ENCODE measurements at regions not wholly inside any gene's neighbourhood (a gene's known extent, or its start where the extent isn't known, plus 50 kb on each side); places are given as distances from the start of the nearest gene placed in this dataset.

DNA sequence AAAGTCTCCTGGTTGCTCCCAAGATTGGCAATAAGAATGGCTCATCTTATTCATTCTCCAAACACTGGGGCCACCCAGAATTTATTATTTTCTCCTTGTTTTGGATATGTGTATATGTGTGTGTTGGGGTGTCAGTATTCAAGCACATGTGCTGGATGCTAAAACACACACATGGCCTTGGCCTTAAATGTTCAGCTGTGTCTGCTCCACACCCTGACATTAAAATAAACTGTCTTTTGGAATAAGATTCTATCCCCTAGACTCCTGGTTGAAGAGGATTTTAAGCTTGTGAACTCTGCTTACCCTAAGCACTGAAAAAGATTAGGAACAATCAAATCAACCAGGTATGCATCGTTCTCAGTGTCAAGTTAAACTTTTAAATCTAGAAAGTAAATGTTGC, 382.9 kb upstream of the MCTP2 start:
- Histone ChIP-seq H4K20me1 (ENCODE audit: insufficient read depth, poor library complexity, severe bottlenecking) (no peaks in the 10 kb centered on the region), H3K36me3 (replicated peaks; ENCODE audit: insufficient read depth, low read depth) (no peaks in the 10 kb centered on the region), H3K4me2 (no peak overlapping the region), H3K9me2 (replicated peaks; ENCODE audit: insufficient read depth) (no peaks in the 10 kb centered on the region), H3K4me3 (no peak overlapping the region), H3K27ac (no peak overlapping the region), H3K9me3 (ENCODE audit: low read depth) (no peaks in the 10 kb centered on the region), H3K4me1 (ENCODE audit: insufficient read depth) (no peaks in the 10 kb centered on the region), H2AFZ (no peak overlapping the region), H3K79me2 (no peaks in the 10 kb centered on the region), H3K27me3 (no peaks in the 10 kb centered on the region)
- TF ChIP-seq, protein P1, sequence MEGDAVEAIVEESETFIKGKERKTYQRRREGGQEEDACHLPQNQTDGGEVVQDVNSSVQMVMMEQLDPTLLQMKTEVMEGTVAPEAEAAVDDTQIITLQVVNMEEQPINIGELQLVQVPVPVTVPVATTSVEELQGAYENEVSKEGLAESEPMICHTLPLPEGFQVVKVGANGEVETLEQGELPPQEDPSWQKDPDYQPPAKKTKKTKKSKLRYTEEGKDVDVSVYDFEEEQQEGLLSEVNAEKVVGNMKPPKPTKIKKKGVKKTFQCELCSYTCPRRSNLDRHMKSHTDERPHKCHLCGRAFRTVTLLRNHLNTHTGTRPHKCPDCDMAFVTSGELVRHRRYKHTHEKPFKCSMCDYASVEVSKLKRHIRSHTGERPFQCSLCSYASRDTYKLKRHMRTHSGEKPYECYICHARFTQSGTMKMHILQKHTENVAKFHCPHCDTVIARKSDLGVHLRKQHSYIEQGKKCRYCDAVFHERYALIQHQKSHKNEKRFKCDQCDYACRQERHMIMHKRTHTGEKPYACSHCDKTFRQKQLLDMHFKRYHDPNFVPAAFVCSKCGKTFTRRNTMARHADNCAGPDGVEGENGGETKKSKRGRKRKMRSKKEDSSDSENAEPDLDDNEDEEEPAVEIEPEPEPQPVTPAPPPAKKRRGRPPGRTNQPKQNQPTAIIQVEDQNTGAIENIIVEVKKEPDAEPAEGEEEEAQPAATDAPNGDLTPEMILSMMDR (IDR thresholded peaks at IDR 0.05; ENCODE audit: poor library complexity) = no peak
- no peak for TF ChIP-seq EZH2phosphoT487 (IDR thresholded peaks at IDR 0.05; ENCODE audit: low read depth, severe bottlenecking, unreplicated experiment)
- TF ChIP-seq EZH2 (IDR thresholded peaks at IDR 0.05; ENCODE audit: borderline replicate concordance) = no peak
- no peak for DNase-seq (ENCODE audit: low spot score)
- WGBS (ENCODE audit: low lambda C conversion rate, missing lambda C conversion rate) = 62% methylated on average over 1 of the region's 1 CpG

DNA sequence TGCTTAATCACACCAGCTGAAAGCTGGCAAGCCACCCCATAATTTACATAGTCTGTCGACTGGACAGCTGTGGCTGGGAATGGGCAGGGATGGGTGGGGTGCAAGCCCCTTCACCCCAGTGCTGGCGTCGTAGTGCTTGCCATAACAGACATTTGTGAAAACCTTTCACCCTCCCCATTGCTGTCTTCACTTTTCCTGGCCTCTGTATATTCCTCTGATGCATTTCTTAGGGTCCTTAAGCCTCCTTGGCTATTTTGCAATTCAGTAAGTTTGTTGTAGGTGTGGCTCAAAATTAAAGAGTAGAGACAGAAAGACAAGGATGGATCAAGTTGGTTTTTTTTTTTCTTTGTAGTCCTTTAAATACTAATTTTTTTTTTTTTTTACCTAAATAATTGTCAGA, 383.3 kb upstream of the MCTP2 start:
- Histone ChIP-seq H3K27ac (no peak overlapping the region), H3K4me1 (ENCODE audit: insufficient read depth) (no peaks in the 10 kb centered on the region), H3K9me3 (ENCODE audit: low read depth) (no peaks in the 10 kb centered on the region), H3K4me2 (no peak overlapping the region), H3K4me3 (no peak overlapping the region), H4K20me1 (ENCODE audit: insufficient read depth, poor library complexity, severe bottlenecking) (no peaks in the 10 kb centered on the region), H3K9me2 (replicated peaks; ENCODE audit: insufficient read depth) (no peaks in the 10 kb centered on the region), H3K79me2 (no peaks in the 10 kb centered on the region), H3K27me3 (no peaks in the 10 kb centered on the region), H3K36me3 (replicated peaks; ENCODE audit: insufficient read depth, low read depth) (no peaks in the 10 kb centered on the region), H2AFZ (no peak overlapping the region)
- DNase-seq (ENCODE audit: low spot score) = no peak
- TF ChIP-seq EZH2 (IDR thresholded peaks at IDR 0.05; ENCODE audit: borderline replicate concordance) (no peak), EZH2phosphoT487 (IDR thresholded peaks at IDR 0.05; ENCODE audit: low read depth, severe bottlenecking, unreplicated experiment) (no peak)
- TF ChIP-seq, protein P1 (IDR thresholded peaks at IDR 0.05; ENCODE audit: poor library complexity) = no peak
- WGBS (ENCODE audit: low lambda C conversion rate, missing lambda C conversion rate) = 79% methylated on average over 3 of the region's 3 CpGs

DNA sequence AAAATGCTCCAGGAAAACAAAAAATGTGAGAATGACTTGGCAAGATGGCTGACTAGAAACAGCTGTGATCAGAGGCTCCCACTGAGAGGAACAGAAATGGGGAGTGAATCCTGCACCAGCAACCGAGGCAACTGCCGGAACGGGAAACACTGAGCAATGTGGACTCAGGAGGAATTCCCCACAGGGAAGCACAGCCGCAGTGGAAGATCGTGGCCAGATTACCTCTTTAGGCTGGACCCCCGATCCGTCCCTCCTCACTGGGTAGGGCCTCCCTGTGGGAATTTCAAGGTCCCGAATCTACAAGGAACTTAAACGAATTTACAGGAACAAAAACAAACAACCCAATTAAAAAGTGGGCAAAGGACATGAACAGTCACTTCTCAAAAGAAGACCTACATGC, 385.2 kb upstream of the MCTP2 start:
- Histone ChIP-seq H3K4me1 (ENCODE audit: insufficient read depth) (no peaks in the 10 kb centered on the region), H3K9me2 (replicated peaks; ENCODE audit: insufficient read depth) (no peaks in the 10 kb centered on the region), H3K4me2 (no peak overlapping the region), H3K27ac (no peak overlapping the region), H3K27me3 (no peaks in the 10 kb centered on the region), H3K4me3 (no peak overlapping the region), H4K20me1 (ENCODE audit: insufficient read depth, poor library complexity, severe bottlenecking) (no peaks in the 10 kb centered on the region), H2AFZ (no peak overlapping the region), H3K79me2 (no peaks in the 10 kb centered on the region), H3K9me3 (ENCODE audit: low read depth) (no peaks in the 10 kb centered on the region), H3K36me3 (replicated peaks; ENCODE audit: insufficient read depth, low read depth) (no peaks in the 10 kb centered on the region)
- 92% methylated on average over 9 of the region's 9 CpGs for WGBS (ENCODE audit: low lambda C conversion rate, missing lambda C conversion rate)
- DNase-seq (ENCODE audit: low spot score) = no peak
- TF ChIP-seq EZH2 (IDR thresholded peaks at IDR 0.05; ENCODE audit: borderline replicate concordance) = no peak
- TF ChIP-seq EZH2phosphoT487 (IDR thresholded peaks at IDR 0.05; ENCODE audit: low read depth, severe bottlenecking, unreplicated experiment) = no peak
- TF ChIP-seq, protein P1 (IDR thresholded peaks at IDR 0.05; ENCODE audit: poor library complexity) = no peak

DNA sequence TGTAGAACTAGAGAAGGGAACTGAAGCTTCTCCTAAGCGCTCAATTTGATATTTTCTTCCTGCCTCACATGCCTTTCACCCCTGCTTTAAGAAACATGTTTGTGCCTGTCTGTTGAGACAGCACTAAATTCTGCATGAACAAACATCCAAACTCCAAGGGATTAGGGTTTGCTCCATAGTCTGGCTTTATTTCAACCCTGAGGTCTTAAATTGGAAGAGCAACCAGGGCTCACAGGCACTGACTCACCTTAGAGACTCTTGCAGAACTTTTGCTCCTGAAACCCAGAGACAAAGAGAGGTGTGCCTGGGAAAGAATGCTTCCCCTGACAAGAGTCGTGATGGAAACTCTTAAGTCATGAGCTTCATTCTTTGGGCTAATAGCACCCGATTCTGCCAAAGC, 393.9 kb upstream of the MCTP2 start:
- H3K27me3 ChIP-seq = no peaks in the 10 kb centered on the region
- no peaks in the 10 kb centered on the region for H3K9me3 ChIP-seq (ENCODE audit: low read depth)
- no peaks in the 10 kb centered on the region for H3K4me1 ChIP-seq (ENCODE audit: insufficient read depth)
- no peaks in the 10 kb centered on the region for H3K9me2 ChIP-seq (replicated peaks; ENCODE audit: insufficient read depth)
- H4K20me1 ChIP-seq (ENCODE audit: insufficient read depth, poor library complexity, severe bottlenecking) = no peaks in the 10 kb centered on the region
- no peak for DNase-seq (ENCODE audit: low spot score)
- WGBS (ENCODE audit: low lambda C conversion rate, missing lambda C conversion rate) = 74% methylated on average over 3 of the region's 3 CpGs
- H3K27ac ChIP-seq = no peak overlapping the region
- H2AFZ ChIP-seq = no peak overlapping the region
- H3K4me2 ChIP-seq = no peak overlapping the region
- H3K79me2 ChIP-seq = no peaks in the 10 kb centered on the region
- no peaks in the 10 kb centered on the region for H3K36me3 ChIP-seq (replicated peaks; ENCODE audit: insufficient read depth, low read depth)
- no peak overlapping the region for H3K4me3 ChIP-seq
- TF ChIP-seq, protein P1 (IDR thresholded peaks at IDR 0.05; ENCODE audit: poor library complexity) = no peak
- TF ChIP-seq EZH2phosphoT487 (IDR thresholded peaks at IDR 0.05; ENCODE audit: low read depth, severe bottlenecking, unreplicated experiment) (no peak), EZH2 (IDR thresholded peaks at IDR 0.05; ENCODE audit: borderline replicate concordance) (no peak)

Measured in hepatocyte (in vitro differentiated cells).